ENCODE measurements at regions not wholly inside any gene's neighbourhood (a gene's known extent, or its start where the extent isn't known, plus 50 kb on each side); places are given as distances from the start of the nearest gene placed in this dataset.

GRCh38 chr22:22034469-22035132, 52.0 kb upstream of the TOP3B start:
- no peak for ATAC-seq (replicated peaks; ENCODE audit: extremely low read depth, poor library complexity, severe bottlenecking)
- no peak overlapping the region for H3K27ac Mint-ChIP-seq (ENCODE audit: low read depth)
- peaks cover under 1% of the 10 kb centered on the region for H3K36me3 Mint-ChIP-seq (ENCODE audit: insufficient read depth)

DNA sequence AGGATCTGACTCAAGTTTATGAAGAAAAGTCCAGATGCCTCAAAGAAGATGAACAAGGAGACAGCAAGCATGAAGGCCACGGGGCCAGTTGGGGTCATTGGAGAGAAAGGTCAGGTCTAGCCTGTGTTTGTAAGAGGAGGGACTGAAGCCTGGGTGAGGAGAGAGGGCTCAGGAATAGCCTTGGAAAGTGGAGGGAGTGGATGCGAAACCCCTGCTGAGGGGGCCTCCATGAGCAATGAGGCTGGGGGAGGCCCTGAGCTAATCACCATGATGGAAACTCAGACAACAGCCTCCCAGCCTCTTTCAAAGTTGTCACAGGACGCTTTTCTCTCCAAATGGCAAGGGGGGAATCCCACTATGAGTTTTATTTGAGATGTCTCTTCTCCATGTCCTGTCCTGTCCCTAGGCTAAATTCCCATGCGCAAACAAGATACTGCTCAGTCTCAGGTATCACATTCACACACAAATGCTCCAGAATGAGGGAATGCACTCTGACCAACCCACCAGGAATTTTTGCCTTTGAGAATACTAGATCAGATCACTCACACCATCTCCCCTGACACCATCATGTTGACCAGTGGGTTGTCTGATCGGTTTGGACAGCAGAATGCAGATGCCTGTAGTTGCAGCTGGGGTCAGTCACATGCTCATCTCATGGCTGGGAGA, 51.3 kb upstream of the TOP3B start:
- no peak for ATAC-seq (replicated peaks; ENCODE audit: extremely low read depth, poor library complexity, severe bottlenecking)
- no peak overlapping the region for H3K4me3 Mint-ChIP-seq
- no peak for DNase-seq (ENCODE audit: low spot score in 2 of 2)
- H3K4me1 Mint-ChIP-seq = no peaks in the 10 kb centered on the region
- peaks cover 2% of the 10 kb centered on the region for H3K36me3 Mint-ChIP-seq (ENCODE audit: insufficient read depth)
- H3K9me3 Mint-ChIP-seq = no peaks in the 10 kb centered on the region
- no peak overlapping the region for H3K27ac Mint-ChIP-seq (ENCODE audit: low read depth)
- H3K27me3 Mint-ChIP-seq = peaks cover 40% of the 10 kb centered on the region

More at GRCh38 chr22:22034469-22035132, 52.0 kb upstream of the TOP3B start:
- H3K9me3 Mint-ChIP-seq = no peaks in the 10 kb centered on the region
- DNase-seq (ENCODE audit: low spot score in 2 of 2) = no peak
- peaks cover 47% of the 10 kb centered on the region for H3K27me3 Mint-ChIP-seq
- no peak overlapping the region for H3K4me3 Mint-ChIP-seq
- no peaks in the 10 kb centered on the region for H3K4me1 Mint-ChIP-seq

GRCh38 chr22:22032906-22033802, 50.6 kb upstream of the TOP3B start:
- Mint-ChIP-seq H3K4me3 (no peak overlapping the region), H3K4me1 (no peaks in the 10 kb centered on the region), H3K27ac (ENCODE audit: low read depth) (no peak overlapping the region), H3K36me3 (ENCODE audit: insufficient read depth) (peaks cover 2% of the 10 kb centered on the region), H3K27me3 (peaks cover 39% of the 10 kb centered on the region), H3K9me3 (no peaks in the 10 kb centered on the region)
- DNase-seq (ENCODE audit: low spot score in 2 of 2) = no peak
- ATAC-seq (replicated peaks; ENCODE audit: extremely low read depth, poor library complexity, severe bottlenecking) = no peak

GRCh38 chr22:22032099-22032905, 49.7 kb upstream of the TOP3B start:
- no peaks in the 10 kb centered on the region for H3K4me1 Mint-ChIP-seq
- no peak overlapping the region for H3K27ac Mint-ChIP-seq (ENCODE audit: low read depth)
- peaks cover 2% of the 10 kb centered on the region for H3K36me3 Mint-ChIP-seq (ENCODE audit: insufficient read depth)
- no peak overlapping the region for H3K4me3 Mint-ChIP-seq
- peaks cover 39% of the 10 kb centered on the region for H3K27me3 Mint-ChIP-seq
- H3K9me3 Mint-ChIP-seq = no peaks in the 10 kb centered on the region
- ATAC-seq (replicated peaks; ENCODE audit: extremely low read depth, poor library complexity, severe bottlenecking) = no peak
- DNase-seq (ENCODE audit: low spot score in 2 of 2) = no peak

All from central memory CD8-positive, alpha-beta T cell (primary cell).